GM23338 (cell line): ENCODE measurements at regions not wholly inside any gene's neighbourhood (a gene's known extent, or its start where the extent isn't known, plus 50 kb on each side); places are given as distances from the start of the nearest gene placed in this dataset.

Experiments used
- ATAC-seq: fragments of 200-7000 bp; cut with Tn5 transposase; 3 replicates; pipeline ENCODE4 v1.9.1; 2020
- DNase-seq: peaks from one replicate; pipeline ENCODE4 v3.0.0-alpha.2; 2015; ENCODE audit warnings: low spot score
- H2AFZ ChIP-seq: fragments of 200-600 bp; sonication (generic); 2 replicates; pipeline ENCODE4 v1.8.0; 2016; ENCODE audit warnings: antibody characterized with exemption, mild to moderate bottlenecking, moderate library complexity
- H3F3A ChIP-seq: fragments of 200-600 bp; sonication (generic); replicated peaks from 2 replicates; pipeline ENCODE4 v1.8.0; 2017; ENCODE audit warnings: antibody characterized with exemption, mixed run types, low read depth
- H3K27ac ChIP-seq: fragments of 200-600 bp; sonication (generic); 2 replicates; pipeline ENCODE4 v1.6.1; 2016; ENCODE audit warnings: low read depth
- H3K27me3 ChIP-seq: fragments of 200-600 bp; sonication (generic); 2 replicates; pipeline ENCODE4 v1.8.0; 2016; ENCODE audit warnings: mild to moderate bottlenecking, mixed run types, moderate library complexity; ENCODE audit not compliant: insufficient read depth
- H3K36me3 ChIP-seq: fragments of 200-600 bp; sonication (generic); 2 replicates; pipeline ENCODE4 v1.8.0; 2016; ENCODE audit warnings: mild to moderate bottlenecking; ENCODE audit not compliant: insufficient read depth
- H3K4me1 ChIP-seq: fragments of 200-600 bp; sonication (generic); 2 replicates; pipeline ENCODE4 v1.8.0; 2016; ENCODE audit warnings: mild to moderate bottlenecking, moderate library complexity; ENCODE audit not compliant: insufficient read depth
- H3K4me2 ChIP-seq: fragments of 200-600 bp; sonication (generic); 2 replicates; pipeline ENCODE4 v1.7.1; 2017; ENCODE audit warnings: mixed run types
- H3K4me3 ChIP-seq: fragments of 200-600 bp; sonication (generic); 2 replicates; pipeline ENCODE4 v1.6.1; 2016; ENCODE audit warnings: mixed run types
- H3K79me2 ChIP-seq: fragments of 200-600 bp; sonication (generic); replicated peaks from 2 replicates; pipeline ENCODE4 v1.8.0; 2017; ENCODE audit warnings: mild to moderate bottlenecking; ENCODE audit not compliant: insufficient read depth
- H3K9me2 ChIP-seq: fragments of 200-600 bp; sonication (generic); 2 replicates; pipeline ENCODE4 v1.8.0; 2017; ENCODE audit not compliant: insufficient read depth
- H4K20me1 ChIP-seq: fragments of 200-600 bp; sonication (generic); replicated peaks from 2 replicates; pipeline ENCODE4 v1.8.0; 2017; ENCODE audit warnings: mild to moderate bottlenecking; ENCODE audit not compliant: insufficient read depth
- H3K27ac Mint-ChIP-seq: 2 replicates; pipeline ENCODE4 v1.8.0; 2020; ENCODE audit warnings: inconsistent platforms, mild to moderate bottlenecking, moderate library complexity, mixed read lengths
- H3K27me3 Mint-ChIP-seq: 3 replicates; pipeline ENCODE4 v1.8.0; 2022; ENCODE audit warnings: low read depth, mild to moderate bottlenecking, moderate library complexity, mixed read lengths, inconsistent platforms; ENCODE audit not compliant: insufficient read depth, poor library complexity
- H3K36me3 Mint-ChIP-seq: 3 replicates; pipeline ENCODE4 v1.8.0; 2021; ENCODE audit warnings: low read depth, mild to moderate bottlenecking, inconsistent platforms, moderate library complexity, mixed read lengths
- H3K4me1 Mint-ChIP-seq: 3 replicates; pipeline ENCODE4 v1.8.0; 2020; ENCODE audit warnings: mild to moderate bottlenecking, inconsistent platforms, mixed read lengths
- H3K4me3 Mint-ChIP-seq: 3 replicates; pipeline ENCODE4 v1.8.0; 2021; ENCODE audit warnings: moderate library complexity, mild to moderate bottlenecking, inconsistent platforms, mixed read lengths
- H3K9me3 Mint-ChIP-seq: 3 replicates; pipeline ENCODE4 v1.8.0; 2020; ENCODE audit warnings: moderate library complexity, mild to moderate bottlenecking, inconsistent platforms, mixed read lengths
- CREB1 ChIP-seq: fragments of 250-450 bp; sonication (Bioruptor Pico); IDR thresholded peaks from 2 replicates; pipeline ENCODE4 v1.5.0; 2020; ENCODE audit warnings: low read depth, mild to moderate bottlenecking, moderate library complexity
- EZH2 ChIP-seq: fragments of 200-600 bp; sonication (generic); IDR thresholded peaks from one replicate; pipeline ENCODE4 v1.8.0; 2017; ENCODE audit warnings: antibody characterized with exemption, mild to moderate bottlenecking, low read depth; ENCODE audit not compliant: unreplicated experiment
- JUNB ChIP-seq: IDR thresholded peaks from one replicate; pipeline ENCODE4 v1.6.1; 2016; ENCODE audit warnings: antibody characterized with exemption; ENCODE audit not compliant: unreplicated experiment
- NANOG ChIP-seq: IDR thresholded peaks from 2 replicates; pipeline ENCODE4 v1.6.1; 2016; ENCODE audit warnings: antibody characterized with exemption, borderline replicate concordance
- POLR2AphosphoS5 ChIP-seq: IDR thresholded peaks from 2 replicates; pipeline ENCODE4 v1.6.1; 2016; ENCODE audit warnings: antibody characterized with exemption, low read depth
- STAT1 ChIP-seq: IDR thresholded peaks from one replicate; pipeline ENCODE4 v1.6.1; 2016; ENCODE audit warnings: antibody characterized with exemption; ENCODE audit not compliant: unreplicated experiment
- ZNF114 ChIP-seq: fragments of 250-450 bp; sonication (Bioruptor Pico); IDR thresholded peaks from 2 replicates; pipeline ENCODE4 v1.5.0; 2020; ENCODE audit warnings: mild to moderate bottlenecking, moderate library complexity
- TF ChIP-seq, protein P1 (sequence below): IDR thresholded peaks from 2 replicates; pipeline ENCODE4 v1.6.1; 2016; ENCODE audit warnings: antibody characterized with exemption
- TF ChIP-seq, protein P2 (sequence below): IDR thresholded peaks from one replicate; pipeline ENCODE4 v1.6.1; 2018; ENCODE audit warnings: antibody characterized with exemption; ENCODE audit not compliant: unreplicated experiment

DNA sequence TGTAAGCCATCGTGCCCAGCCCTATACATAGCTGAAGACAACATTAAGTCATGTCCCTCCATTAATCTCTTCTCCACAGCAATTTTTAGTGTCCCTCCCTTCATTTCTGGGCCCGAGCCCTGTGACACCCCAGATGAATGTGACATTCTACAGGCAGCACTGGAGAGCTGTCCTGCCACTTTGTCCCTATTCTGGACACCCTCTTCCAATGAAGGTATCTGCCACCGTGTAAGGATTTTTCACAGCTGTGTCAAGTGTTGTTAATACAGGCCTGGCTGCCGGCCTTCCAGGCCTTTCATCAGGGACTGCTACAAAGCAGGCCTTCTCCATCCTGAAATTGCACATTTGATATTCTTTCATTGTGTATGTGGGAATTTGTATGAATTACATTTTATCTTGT lies 62.0 kb upstream of the SLC28A3 start:
- no peak overlapping the region for H3K27ac ChIP-seq
- no peaks in the 10 kb centered on the region for H3K79me2 ChIP-seq
- TF ChIP-seq JUNB (no peak), EZH2 (no peak), ZNF114 (CRISPR knock-in tag) (no peak)
- TF ChIP-seq, protein P1, sequence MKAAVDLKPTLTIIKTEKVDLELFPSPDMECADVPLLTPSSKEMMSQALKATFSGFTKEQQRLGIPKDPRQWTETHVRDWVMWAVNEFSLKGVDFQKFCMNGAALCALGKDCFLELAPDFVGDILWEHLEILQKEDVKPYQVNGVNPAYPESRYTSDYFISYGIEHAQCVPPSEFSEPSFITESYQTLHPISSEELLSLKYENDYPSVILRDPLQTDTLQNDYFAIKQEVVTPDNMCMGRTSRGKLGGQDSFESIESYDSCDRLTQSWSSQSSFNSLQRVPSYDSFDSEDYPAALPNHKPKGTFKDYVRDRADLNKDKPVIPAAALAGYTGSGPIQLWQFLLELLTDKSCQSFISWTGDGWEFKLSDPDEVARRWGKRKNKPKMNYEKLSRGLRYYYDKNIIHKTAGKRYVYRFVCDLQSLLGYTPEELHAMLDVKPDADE, result no peak
- Mint-ChIP-seq H3K4me3 (no peak overlapping the region), H3K27me3 (peaks cover 2% of the 10 kb centered on the region), H3K36me3 (peaks cover 11% of the 10 kb centered on the region; the same call in 2 of the 3 replicates), H3K9me3 (peaks cover 16% of the 10 kb centered on the region), H3K4me1 (no peaks in the 10 kb centered on the region), H3K27ac (no peak overlapping the region)
- H3K4me2 ChIP-seq, result no peak overlapping the region
- no peaks in the 10 kb centered on the region for H3K9me2 ChIP-seq
- no peaks in the 10 kb centered on the region for H3K36me3 ChIP-seq
- H3K4me3 ChIP-seq, result no peak overlapping the region
- no peaks in the 10 kb centered on the region for H3F3A ChIP-seq
- no peak overlapping the region for H2AFZ ChIP-seq
- DNase-seq (no peak), ATAC-seq (no peak)
- H3K4me1 ChIP-seq, result no peaks in the 10 kb centered on the region
- H3K27me3 ChIP-seq, result no peaks in the 10 kb centered on the region
- no peaks in the 10 kb centered on the region for H4K20me1 ChIP-seq

DNA sequence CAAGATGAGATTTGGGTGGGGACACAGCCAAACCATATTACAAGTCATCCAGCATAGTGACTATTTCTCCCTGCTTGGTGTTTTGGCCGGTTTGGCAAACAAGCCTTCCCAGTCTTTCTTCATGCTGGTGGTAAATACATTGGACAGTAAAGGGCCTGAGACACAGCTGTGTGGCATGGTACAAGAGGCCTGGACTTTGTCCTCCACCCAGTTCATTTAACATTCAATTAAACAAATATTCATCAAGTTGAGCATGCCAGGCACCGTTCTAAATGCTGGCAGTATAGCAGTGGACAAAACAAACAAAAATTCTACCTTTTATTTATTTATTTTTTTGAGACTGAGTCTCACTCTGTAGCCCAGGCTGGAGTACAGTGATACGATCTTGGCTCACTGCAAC lies 62.7 kb upstream of the SLC28A3 start:
- H3F3A ChIP-seq, result no peaks in the 10 kb centered on the region
- Mint-ChIP-seq H3K27ac (no peak overlapping the region), H3K36me3 (peaks cover 15% of the 10 kb centered on the region; the same call in 2 of the 3 replicates), H3K9me3 (peaks cover 21% of the 10 kb centered on the region), H3K4me3 (no peak overlapping the region), H3K27me3 (peaks cover 2% of the 10 kb centered on the region), H3K4me1 (no peaks in the 10 kb centered on the region)
- no peaks in the 10 kb centered on the region for H3K4me1 ChIP-seq
- ATAC-seq (no peak), DNase-seq (no peak)
- no peak overlapping the region for H3K4me2 ChIP-seq
- H3K36me3 ChIP-seq, result no peaks in the 10 kb centered on the region; the same call in 1 of the 2 replicates
- H4K20me1 ChIP-seq, result no peaks in the 10 kb centered on the region
- H3K9me2 ChIP-seq, result no peaks in the 10 kb centered on the region
- H3K4me3 ChIP-seq, result no peak overlapping the region
- H3K27me3 ChIP-seq, result no peaks in the 10 kb centered on the region
- no peak for TF ChIP-seq POLR2AphosphoS5
- TF ChIP-seq NANOG, result no peak
- TF ChIP-seq, protein P1, result no peak
- TF ChIP-seq, protein P2, sequence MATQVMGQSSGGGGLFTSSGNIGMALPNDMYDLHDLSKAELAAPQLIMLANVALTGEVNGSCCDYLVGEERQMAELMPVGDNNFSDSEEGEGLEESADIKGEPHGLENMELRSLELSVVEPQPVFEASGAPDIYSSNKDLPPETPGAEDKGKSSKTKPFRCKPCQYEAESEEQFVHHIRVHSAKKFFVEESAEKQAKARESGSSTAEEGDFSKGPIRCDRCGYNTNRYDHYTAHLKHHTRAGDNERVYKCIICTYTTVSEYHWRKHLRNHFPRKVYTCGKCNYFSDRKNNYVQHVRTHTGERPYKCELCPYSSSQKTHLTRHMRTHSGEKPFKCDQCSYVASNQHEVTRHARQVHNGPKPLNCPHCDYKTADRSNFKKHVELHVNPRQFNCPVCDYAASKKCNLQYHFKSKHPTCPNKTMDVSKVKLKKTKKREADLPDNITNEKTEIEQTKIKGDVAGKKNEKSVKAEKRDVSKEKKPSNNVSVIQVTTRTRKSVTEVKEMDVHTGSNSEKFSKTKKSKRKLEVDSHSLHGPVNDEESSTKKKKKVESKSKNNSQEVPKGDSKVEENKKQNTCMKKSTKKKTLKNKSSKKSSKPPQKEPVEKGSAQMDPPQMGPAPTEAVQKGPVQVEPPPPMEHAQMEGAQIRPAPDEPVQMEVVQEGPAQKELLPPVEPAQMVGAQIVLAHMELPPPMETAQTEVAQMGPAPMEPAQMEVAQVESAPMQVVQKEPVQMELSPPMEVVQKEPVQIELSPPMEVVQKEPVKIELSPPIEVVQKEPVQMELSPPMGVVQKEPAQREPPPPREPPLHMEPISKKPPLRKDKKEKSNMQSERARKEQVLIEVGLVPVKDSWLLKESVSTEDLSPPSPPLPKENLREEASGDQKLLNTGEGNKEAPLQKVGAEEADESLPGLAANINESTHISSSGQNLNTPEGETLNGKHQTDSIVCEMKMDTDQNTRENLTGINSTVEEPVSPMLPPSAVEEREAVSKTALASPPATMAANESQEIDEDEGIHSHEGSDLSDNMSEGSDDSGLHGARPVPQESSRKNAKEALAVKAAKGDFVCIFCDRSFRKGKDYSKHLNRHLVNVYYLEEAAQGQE, result no peak
- no peak for TF ChIP-seq JUNB
- no peak for TF ChIP-seq CREB1 (CRISPR knock-in tag)
- TF ChIP-seq STAT1, result no peak
- no peaks in the 10 kb centered on the region for H3K79me2 ChIP-seq
- H2AFZ ChIP-seq, result no peak overlapping the region
- H3K27ac ChIP-seq, result no peak overlapping the region
